ENCODE measurements at regions not wholly inside any gene's neighbourhood (a gene's known extent, or its start where the extent isn't known, plus 50 kb on each side); places are given as distances from the start of the nearest gene placed in this dataset.

GRCh38 chr20:52668626-52669025, 303.5 kb upstream of the TSHZ2 start:
- no peaks in the 10 kb centered on the region for H3K36me3 ChIP-seq
- H3K27ac ChIP-seq, result no peak overlapping the region
- no peaks in the 10 kb centered on the region for H3K4me1 ChIP-seq
- no peaks in the 10 kb centered on the region for H3K9me3 ChIP-seq
- no peaks in the 10 kb centered on the region for H3K27me3 ChIP-seq
- H3K4me3 ChIP-seq, result no peak overlapping the region
- intact Hi-C loops (cut with DNase I; ENCODE audit: low total_unique reads), result no loop called here
- DNase-seq, result no peak
- WGBS, 5 donors, result 76 to 82% (median 80%) methylated on average over 3 of the region's 3 CpGs
- TF ChIP-seq POLR2A (IDR thresholded peaks at IDR 0.05) (no peak), POLR2AphosphoS5 (IDR thresholded peaks at IDR 0.05) (no peak), EP300 (IDR thresholded peaks at IDR 0.05) (no peak)
- TF ChIP-seq, protein P1, sequence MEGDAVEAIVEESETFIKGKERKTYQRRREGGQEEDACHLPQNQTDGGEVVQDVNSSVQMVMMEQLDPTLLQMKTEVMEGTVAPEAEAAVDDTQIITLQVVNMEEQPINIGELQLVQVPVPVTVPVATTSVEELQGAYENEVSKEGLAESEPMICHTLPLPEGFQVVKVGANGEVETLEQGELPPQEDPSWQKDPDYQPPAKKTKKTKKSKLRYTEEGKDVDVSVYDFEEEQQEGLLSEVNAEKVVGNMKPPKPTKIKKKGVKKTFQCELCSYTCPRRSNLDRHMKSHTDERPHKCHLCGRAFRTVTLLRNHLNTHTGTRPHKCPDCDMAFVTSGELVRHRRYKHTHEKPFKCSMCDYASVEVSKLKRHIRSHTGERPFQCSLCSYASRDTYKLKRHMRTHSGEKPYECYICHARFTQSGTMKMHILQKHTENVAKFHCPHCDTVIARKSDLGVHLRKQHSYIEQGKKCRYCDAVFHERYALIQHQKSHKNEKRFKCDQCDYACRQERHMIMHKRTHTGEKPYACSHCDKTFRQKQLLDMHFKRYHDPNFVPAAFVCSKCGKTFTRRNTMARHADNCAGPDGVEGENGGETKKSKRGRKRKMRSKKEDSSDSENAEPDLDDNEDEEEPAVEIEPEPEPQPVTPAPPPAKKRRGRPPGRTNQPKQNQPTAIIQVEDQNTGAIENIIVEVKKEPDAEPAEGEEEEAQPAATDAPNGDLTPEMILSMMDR (IDR thresholded peaks at IDR 0.05), result no peak

DNA sequence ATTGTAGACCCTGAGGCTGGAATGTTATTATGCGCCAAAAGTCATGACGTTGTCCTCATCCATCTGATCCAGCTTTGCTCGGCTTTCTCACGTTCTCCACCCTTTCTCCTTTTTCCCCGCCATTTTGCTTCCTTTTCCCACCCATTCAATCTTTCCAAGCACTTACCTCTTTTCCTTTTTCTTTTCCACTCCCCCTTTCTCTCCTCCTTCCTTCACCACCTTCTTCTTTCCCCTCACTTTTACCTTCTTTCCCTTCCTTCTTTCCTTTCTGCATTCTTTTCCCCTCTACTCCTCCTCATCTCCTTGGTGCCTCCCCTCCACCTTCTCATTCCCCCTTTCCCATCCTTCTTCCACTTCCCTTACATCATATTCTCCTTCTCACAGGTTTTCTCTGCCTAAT, 304.8 kb upstream of the TSHZ2 start:
- Histone ChIP-seq H3K27ac (no peak overlapping the region), H3K27me3 (no peaks in the 10 kb centered on the region), H3K9me3 (no peaks in the 10 kb centered on the region), H3K4me1 (no peaks in the 10 kb centered on the region), H3K36me3 (no peaks in the 10 kb centered on the region), H3K4me3 (no peak overlapping the region)
- intact Hi-C loops (cut with DNase I; ENCODE audit: low total_unique reads), result no loop called here
- no peak for DNase-seq
- TF ChIP-seq POLR2A (IDR thresholded peaks at IDR 0.05) (no peak), POLR2AphosphoS5 (IDR thresholded peaks at IDR 0.05) (no peak), EP300 (IDR thresholded peaks at IDR 0.05) (no peak)
- TF ChIP-seq, protein P1 (IDR thresholded peaks at IDR 0.05), result no peak
- WGBS, 5 donors, result 94 to 97% (median 95%) methylated on average over 5 of the region's 5 CpGs

- Histone ChIP-seq H3K9me3 (no peaks in the 10 kb centered on the region), H3K4me1 (no peaks in the 10 kb centered on the region), H3K4me3 (no peak overlapping the region), H3K27ac (no peak overlapping the region), H3K27me3 (no peaks in the 10 kb centered on the region), H3K36me3 (no peaks in the 10 kb centered on the region)
- TF ChIP-seq, protein P1 (IDR thresholded peaks at IDR 0.05), result no peak
- TF ChIP-seq POLR2AphosphoS5 (IDR thresholded peaks at IDR 0.05), result no peak
- no peak for TF ChIP-seq POLR2A (IDR thresholded peaks at IDR 0.05)
- no peak for TF ChIP-seq EP300 (IDR thresholded peaks at IDR 0.05)
- WGBS, 5 donors, result 88 to 100% (median 97%) methylated on average over 1 of the region's 1 CpG
- no peak for DNase-seq
- intact Hi-C loops (cut with DNase I; ENCODE audit: low total_unique reads), result no loop called here
Measured at GRCh38 chr20:52665441-52665840, 306.7 kb upstream of the TSHZ2 start.

DNA sequence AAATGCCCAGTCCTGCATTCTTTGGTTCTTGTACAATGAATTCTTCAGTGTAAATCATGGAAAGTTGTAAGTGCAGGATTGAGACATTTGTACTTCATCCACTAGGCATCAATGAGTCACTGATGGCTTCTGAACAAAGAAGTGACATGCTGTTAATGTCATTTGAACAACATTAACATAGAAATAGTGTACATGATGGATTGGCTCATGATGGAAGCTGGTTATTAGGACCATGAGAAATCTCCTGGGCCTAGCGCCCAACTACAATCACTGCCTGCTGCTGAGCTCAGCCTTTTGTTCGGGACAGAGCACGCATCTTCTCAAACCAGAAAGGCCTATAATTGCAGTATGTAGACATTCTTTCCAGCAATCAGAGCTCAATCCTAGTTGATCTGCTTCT, 316.8 kb upstream of the TSHZ2 start:
- Histone ChIP-seq H3K4me3 (no peak overlapping the region), H3K27me3 (no peaks in the 10 kb centered on the region), H3K36me3 (no peaks in the 10 kb centered on the region), H3K27ac (no peak overlapping the region), H3K9me3 (no peaks in the 10 kb centered on the region), H3K4me1 (no peaks in the 10 kb centered on the region)
- intact Hi-C loops (cut with DNase I; ENCODE audit: low total_unique reads), result no loop called here
- DNase-seq, result peak in 1 of 2 donors; percentile 20
- WGBS, 5 donors, result 88 to 94% (median 93%) methylated on average over 3 of the region's 3 CpGs
- no peak for TF ChIP-seq POLR2A (IDR thresholded peaks at IDR 0.05)
- TF ChIP-seq, protein P1 (IDR thresholded peaks at IDR 0.05), result no peak
- TF ChIP-seq POLR2AphosphoS5 (IDR thresholded peaks at IDR 0.05), result no peak
- TF ChIP-seq EP300 (IDR thresholded peaks at IDR 0.05), result no peak
